Glomerular visceral epithelial cell (primary cell): ENCODE measurements at regions not wholly inside any gene's neighbourhood (a gene's known extent, or its start where the extent isn't known, plus 50 kb on each side); places are given as distances from the start of the nearest gene placed in this dataset.

Experiments used
- DNase-seq: peaks from one replicate; pipeline ENCODE4 v3.0.0-alpha.2; 2016; ENCODE audit errors: extremely low spot score

DNA sequence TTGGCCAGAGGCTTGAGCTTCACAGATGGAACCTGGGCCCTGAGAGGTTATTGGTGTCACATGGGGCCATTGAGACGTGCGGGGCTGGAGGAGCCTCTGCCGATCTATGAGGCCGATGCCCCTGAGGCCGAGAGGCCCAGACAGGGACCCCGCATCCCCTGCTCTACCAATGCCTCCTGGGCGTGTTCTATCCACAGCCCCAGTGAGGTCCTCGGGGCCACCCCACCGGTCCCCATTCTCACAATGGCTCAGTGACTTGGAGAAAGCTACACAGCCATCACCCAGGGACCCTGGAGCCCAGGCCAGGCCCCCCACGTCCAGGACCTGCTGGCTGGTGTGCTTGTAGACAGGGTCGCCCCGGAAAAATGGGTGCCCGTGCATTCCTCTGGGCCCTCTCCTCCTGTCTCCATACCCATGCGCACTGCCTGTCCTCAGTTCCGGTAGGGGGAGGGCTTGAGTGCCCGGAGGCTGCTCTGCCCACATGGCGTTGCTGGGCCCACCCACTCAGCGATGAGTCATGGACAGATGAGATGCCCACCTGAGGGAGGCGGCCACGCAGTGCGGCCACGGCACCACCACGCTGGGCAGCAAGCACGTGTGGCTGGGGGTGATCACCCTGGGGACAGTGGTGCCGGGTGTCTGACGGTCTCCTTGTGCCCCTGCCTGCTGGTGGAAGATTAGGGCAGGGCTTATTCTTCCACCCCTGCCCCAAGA is 1224.7 kb downstream of the BRD1 start:
- no peak for DNase-seq

GRCh38 chr22:48600681-48601080 is 1227.0 kb downstream of the BRD1 start:
- no peak for DNase-seq

GRCh38 chr22:48600171-48600570 is 1227.5 kb downstream of the BRD1 start:
- no peak for DNase-seq

DNA sequence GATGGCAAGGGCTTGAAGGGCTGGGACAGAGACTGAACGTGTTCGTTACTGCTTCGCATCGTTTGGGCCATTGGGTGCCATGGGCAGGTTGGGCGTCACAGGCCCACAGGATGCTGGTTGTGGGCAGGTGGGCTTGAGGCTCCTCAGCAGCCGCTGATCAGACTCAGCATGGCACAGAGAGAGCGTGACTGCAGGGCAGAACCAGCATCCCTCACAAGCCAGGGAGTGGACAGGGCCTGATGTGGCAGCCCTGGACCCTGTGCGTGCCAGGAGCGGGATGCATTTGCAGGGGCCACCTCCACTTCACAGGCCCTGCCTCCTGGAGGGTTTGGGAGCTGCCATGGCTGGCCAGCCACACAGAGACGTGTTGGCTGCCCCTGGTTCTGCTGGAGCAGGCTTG is 1228.3 kb downstream of the BRD1 start:
- no peak for DNase-seq

- DNase-seq: no peak
Observed at GRCh38 chr22:48596111-48596850, 1231.4 kb downstream of the BRD1 start.

- no peak for DNase-seq
Observed at GRCh38 chr22:48595511-48595905, 1232.2 kb downstream of the BRD1 start.

GRCh38 chr22:48594757-48595510 is 1232.7 kb downstream of the BRD1 start:
- DNase-seq: no peak

DNA sequence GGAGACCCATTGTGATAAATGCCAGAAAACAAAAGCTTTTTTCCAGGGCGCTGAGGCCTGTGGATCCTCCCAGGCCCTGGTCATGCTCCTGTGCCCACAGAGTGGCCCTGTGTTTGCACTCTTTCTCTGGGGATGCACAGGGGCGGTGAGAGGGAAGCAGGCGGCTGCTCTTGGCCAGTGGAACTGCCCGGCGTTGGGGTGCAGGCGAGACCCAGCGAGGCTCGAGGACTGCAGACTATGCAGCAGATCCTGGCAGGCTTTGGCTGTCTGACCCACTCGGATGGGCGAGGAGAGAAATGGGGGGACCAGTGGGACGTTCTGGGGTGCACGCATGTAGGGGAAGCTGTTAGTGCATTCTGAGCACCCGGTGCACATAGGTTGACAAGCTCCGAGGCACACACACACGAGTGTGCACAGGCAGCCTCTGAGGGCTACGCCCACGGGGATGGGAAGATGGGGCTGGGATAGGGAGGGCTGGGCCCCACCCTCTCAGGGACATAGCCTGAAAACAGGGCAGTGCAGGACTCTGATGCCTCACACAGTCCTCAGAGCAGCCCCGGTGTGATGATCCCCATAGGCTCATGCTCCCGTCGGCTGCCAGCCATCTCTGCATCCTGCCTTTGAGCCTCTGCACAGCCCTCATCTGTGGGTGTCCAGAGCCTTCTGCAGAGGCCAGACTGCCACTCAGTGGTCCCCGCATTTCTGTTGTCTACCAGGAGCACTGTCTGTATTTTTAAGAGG is 1233.5 kb downstream of the BRD1 start:
- DNase-seq: no peak

- DNase-seq: no peak
Observed at GRCh38 chr22:48593551-48593950, 1234.1 kb downstream of the BRD1 start.

GRCh38 chr22:48592931-48593330 is 1234.7 kb downstream of the BRD1 start:
- DNase-seq: no peak

GRCh38 chr22:48592488-48592887 is 1235.2 kb downstream of the BRD1 start:
- DNase-seq: no peak

DNA sequence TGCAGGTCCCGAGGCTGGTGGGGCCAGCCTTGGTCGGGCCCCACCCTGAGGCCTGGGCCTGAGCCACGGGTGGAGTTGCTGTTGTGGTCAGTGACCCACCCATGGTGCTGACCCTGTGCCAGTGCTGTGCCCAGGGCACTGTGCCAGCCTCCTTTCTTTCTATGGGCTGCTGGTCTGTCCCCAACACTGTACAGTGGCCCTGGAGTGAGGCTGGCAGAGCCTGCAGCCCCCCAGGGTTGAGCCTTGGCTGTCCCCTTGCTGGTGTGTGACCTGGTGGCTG is 1235.7 kb downstream of the BRD1 start:
- DNase-seq: no peak

DNA sequence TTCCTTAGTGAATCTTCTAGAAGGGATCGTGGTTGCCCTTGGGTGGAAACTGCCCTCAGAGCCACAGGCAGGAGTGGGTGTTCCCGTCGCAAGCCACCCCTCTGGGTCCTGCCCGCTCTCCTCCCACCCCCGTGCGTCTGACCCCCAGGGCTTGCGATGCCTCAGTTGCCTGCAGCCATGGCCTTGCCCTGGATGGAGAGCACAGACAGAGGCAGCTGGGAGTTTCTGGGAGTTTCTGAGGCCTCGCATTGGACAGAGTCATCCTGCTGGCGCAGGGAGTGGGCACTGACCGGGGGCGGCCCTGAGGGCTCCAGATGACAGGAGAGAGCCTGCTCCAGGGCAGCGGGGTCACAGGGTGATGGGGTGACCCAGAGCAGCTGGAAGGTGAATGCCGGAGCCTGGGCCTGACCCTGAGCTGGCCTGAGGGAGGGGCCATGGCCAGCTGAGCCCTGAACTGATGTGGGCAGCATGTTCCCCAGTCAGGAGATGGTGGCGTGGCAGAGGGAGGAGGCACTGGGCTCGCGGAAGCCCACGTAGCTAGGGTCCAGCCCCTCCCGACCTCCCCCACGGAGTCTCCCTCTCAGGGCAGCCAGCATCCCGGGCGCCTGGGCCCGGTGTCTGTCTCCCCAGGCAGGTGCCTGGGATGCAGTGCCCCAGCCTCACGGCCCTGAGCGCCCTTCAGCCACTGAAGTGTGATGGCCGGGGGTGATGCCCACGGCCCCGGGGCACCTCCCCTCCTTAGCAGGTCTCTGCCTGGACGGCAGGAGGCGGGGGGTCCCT is 1236.2 kb downstream of the BRD1 start:
- no peak for DNase-seq

DNA sequence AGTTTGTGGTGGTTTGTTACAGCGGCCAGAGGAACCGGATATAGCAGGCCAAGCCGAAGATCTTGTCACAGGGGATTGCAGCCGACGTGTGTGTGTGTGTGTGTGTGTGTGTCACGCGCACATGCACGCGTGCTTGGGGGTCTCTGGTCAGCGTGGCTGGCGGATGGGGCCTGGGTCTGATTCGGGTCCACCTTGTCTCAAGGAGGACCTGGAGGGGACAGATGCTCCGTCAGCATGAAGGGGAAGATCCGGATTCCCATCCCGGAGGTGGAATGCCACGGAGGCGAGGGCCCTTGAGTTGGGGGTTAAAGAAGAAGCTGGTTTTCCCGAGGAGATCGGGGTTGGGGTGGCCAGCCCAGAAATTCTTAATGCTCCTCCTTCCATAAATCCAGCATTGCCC is 1237.8 kb downstream of the BRD1 start:
- DNase-seq: no peak

DNA sequence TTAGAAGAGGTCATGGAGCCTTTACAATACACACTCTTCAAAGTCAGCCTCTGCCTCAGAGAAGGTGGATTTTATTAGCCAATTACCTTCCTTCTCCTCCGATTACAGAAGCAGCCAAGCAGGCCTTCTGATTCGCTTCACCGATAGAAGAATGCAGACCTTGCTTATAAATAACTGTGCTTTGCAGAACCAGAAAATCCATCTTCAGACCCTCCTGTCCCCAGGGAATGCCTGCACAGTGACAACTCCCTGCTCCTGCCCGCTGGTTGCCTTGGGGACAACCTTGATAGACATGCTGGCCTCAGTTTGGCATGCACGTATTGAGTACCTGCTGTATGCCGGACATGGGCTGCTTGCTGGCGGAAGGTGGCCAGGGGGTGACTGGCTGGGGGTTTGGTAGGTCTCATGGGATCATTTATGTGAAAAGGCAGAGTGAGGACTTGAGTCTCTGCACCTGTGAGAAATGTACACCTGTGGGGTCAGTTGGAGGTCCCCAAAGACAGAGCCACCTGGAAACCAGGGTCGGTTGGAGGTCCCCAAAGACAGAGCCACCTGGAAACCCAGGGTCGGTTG is 1238.7 kb downstream of the BRD1 start:
- DNase-seq: no peak

DNA sequence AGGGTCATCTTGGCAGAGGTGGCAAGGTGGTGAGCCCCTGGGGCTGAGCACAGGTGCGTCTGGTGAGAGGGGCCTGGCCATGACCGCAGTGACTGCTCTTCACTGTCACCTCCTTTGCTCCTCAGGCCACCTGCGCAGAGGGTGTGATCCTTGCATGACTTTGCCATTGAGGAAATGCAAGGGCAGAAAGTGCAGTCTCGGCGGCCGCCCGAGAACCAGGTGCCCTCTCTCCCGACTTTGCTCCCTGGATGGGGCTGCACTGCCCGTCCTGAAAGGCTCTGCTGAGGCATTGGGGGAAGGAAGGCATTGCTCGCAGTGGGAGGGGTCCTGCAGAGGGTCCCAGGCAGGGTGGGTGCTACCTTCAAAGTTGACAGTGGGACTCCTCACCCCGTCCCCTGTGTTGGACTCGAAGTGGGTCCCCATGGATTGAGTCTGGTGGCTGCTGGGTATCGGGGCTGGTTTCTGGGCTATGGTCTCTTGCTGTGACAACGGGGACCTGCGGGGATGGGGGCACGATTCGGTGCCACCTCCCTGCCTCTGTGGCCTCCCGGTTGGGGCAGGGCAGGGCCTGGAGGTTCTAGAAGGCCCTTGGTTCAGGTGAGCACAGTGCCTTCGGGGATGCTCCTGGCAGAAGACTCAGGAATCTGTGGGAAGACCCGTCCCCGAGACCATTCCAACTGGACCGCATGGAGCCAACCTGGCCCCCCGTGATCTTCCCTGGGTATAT is 1239.4 kb downstream of the BRD1 start:
- no peak for DNase-seq

GRCh38 chr22:48587236-48587865 is 1240.3 kb downstream of the BRD1 start:
- DNase-seq: no peak

GRCh38 chr22:48586799-48587185 is 1240.9 kb downstream of the BRD1 start:
- no peak for DNase-seq

DNA sequence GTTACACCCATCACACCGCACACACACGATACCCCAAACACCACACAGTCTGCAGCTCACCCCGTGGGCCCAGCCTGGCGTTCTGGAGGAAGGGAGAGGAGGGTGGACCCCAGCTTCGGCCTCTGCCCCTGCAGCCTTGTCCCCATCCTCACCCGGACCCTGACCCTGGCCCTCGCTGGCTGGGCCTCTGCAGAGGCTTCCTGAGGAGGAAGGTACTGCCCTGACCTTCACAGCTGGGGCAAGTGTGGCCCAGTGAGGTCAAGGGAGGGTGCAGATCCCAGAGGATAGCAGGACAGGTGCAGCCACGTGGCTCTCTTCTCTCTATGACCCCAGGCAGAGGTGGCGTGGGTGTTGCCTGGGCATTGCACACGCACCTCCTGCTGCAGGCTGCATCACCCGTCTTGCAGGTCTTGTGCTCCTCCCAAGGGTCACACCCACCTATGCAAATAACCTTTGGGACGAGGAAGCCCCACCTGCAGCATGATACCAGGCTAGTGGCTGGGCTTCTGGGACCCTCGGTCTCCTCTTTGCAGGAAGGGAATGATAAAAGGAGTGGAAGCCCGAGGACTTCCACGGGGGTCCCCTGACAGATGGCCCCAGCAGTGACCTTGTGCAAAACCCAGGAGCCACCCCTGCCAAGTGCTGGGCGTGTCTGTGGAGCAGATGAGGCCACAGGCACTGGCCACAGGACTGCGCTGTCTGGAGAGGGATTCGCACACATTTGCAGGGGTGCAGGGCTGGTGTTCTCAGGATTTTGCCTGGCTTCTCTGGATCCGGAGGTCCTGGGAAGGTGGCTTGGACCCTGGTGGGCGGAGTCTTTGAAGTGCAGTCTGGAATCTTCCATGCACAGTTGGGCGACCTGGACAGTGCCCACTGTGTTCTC is 1241.5 kb downstream of the BRD1 start:
- no peak for DNase-seq
